ENCODE measurements at regions not wholly inside any gene's neighbourhood (a gene's known extent, or its start where the extent isn't known, plus 50 kb on each side); places are given as distances from the start of the nearest gene placed in this dataset.

- no peak overlapping the region for H3K9ac ChIP-seq (ENCODE audit: insufficient read depth in 1 of 2, low read depth in 2 of 2, low read length in 2 of 2)
- no peaks in the 10 kb centered on the region for H3K9me3 ChIP-seq (replicated peaks; ENCODE audit: control insufficient read depth, insufficient read depth, low read depth, low read length)
- intact Hi-C loops (cut with micrococcal nuclease): no loop called here
- no peak overlapping the region for H3K4me2 ChIP-seq (ENCODE audit: insufficient read depth, low read length)
- 0 out of 2 replicates have a peak, but pooled peaks cover 5% of the 10 kb centered on the region for H4K20me1 ChIP-seq (replicated peaks; ENCODE audit: control insufficient read depth, insufficient read depth, low read length)
- in situ Hi-C loops (cut with MboI): no loop called here
- no peaks in the 10 kb centered on the region for H3K36me3 ChIP-seq (ENCODE audit: control insufficient read depth, insufficient read depth, low read length)
- no peak for DNase-seq (ENCODE audit: extremely low read depth in 1 of 4, low spot score in 3 of 4)
- H3K79me2 ChIP-seq (ENCODE audit: control insufficient read depth, insufficient read depth, low read length): no peaks in the 10 kb centered on the region
- H3K27ac ChIP-seq (ENCODE audit: extremely low read depth, low read depth, low read length): no peak overlapping the region
- WGBS (ENCODE audit: insufficient coverage, low coverage, missing lambda C conversion rate): 0% methylated on average over 1 of the region's 1 CpG
- no peaks in the 10 kb centered on the region for H3K9me1 ChIP-seq (ENCODE audit: control insufficient read depth, insufficient read depth, low read length)
- FAIRE-seq: no peak
- no peaks in the 10 kb centered on the region for H3K4me1 ChIP-seq (replicated peaks in 1 of 2; ENCODE audit: control insufficient read depth in 2 of 2, insufficient read depth in 2 of 2, low read length in 2 of 2)
- ATAC-seq: no peak
- H3K4me3 ChIP-seq: no peak overlapping the region
- no peak overlapping the region for H2AFZ ChIP-seq (ENCODE audit: low read depth, low read length)
- BruUV-seq (replicated peaks): no TSS peak
- CTCF ChIA-PET (ENCODE audit: low intra/inter-chr PET ratio): no interaction called here
- POLR2A ChIA-PET: no interaction called here
- no peaks in the 10 kb centered on the region for H3K27me3 ChIP-seq (ENCODE audit: control insufficient read depth in 2 of 2, insufficient read depth in 2 of 2, low read length in 2 of 2)
- TF ChIP-seq NFXL1 (CRISPR knock-in tag; IDR thresholded peaks at IDR 0.05) (no peak), NONO (IDR thresholded peaks at IDR 0.05; ENCODE audit: low read depth in 2 of 2, low read length in 1 of 2) (no peak), PHB (CRISPR knock-in tag; IDR thresholded peaks at IDR 0.05) (no peak), TSHZ1 (CRISPR knock-in tag; IDR thresholded peaks at IDR 0.05) (no peak), CGGBP1 (CRISPR knock-in tag; IDR thresholded peaks at IDR 0.05) (no peak), POLR3G (IDR thresholded peaks at IDR 0.05; ENCODE audit: extremely low read depth, insufficient read length, insufficient replicate concordance) (no peak), MAZ (CRISPR knock-in tag; conservative IDR thresholded peaks at IDR 0.05 in 1 of 2, IDR thresholded peaks at IDR 0.05 in 1 of 2) (no peak), CBFB (CRISPR knock-in tag; IDR thresholded peaks at IDR 0.05) (no peak), RB1 (IDR thresholded peaks at IDR 0.05; ENCODE audit: low read depth) (no peak), MCM2 (IDR thresholded peaks at IDR 0.05; ENCODE audit: low read depth) (no peak), OTX1 (CRISPR knock-in tag; IDR thresholded peaks at IDR 0.05) (no peak), TCF3 (CRISPR knock-in tag; IDR thresholded peaks at IDR 0.05) (no peak), DACH1 (IDR thresholded peaks at IDR 0.05; ENCODE audit: partially characterized antibody) (no peak), IRF9 (tag; IDR thresholded peaks at IDR 0.05) (no peak)
Measured at GRCh38 chr12:118589162-118589561, 212.8 kb downstream of the SUDS3 start.
